ENCODE measurements at regions not wholly inside any gene's neighbourhood (a gene's known extent, or its start where the extent isn't known, plus 50 kb on each side); places are given as distances from the start of the nearest gene placed in this dataset.

DNA sequence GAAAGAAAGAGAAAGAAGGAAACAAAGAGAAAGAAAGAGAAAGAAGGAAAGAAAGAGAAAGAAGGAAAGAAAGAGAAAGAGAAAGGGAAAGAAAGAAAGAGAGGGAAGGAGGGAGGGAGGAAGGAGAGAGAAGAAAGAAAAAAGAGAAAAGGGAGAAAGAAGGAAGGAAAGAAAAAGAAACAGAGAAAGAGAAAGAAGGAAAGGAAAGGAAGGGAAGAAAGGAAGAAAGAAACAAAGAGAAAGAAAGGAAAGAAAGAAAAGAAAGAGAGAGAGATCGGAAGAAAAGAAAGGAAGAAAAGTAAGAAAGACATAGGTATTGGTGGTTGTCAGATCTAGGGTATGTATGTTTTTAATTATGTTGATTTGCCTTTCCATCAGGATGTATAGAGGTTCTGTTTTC, 342.3 kb downstream of the FOXG1 start:
- TF ChIP-seq, protein P1, sequence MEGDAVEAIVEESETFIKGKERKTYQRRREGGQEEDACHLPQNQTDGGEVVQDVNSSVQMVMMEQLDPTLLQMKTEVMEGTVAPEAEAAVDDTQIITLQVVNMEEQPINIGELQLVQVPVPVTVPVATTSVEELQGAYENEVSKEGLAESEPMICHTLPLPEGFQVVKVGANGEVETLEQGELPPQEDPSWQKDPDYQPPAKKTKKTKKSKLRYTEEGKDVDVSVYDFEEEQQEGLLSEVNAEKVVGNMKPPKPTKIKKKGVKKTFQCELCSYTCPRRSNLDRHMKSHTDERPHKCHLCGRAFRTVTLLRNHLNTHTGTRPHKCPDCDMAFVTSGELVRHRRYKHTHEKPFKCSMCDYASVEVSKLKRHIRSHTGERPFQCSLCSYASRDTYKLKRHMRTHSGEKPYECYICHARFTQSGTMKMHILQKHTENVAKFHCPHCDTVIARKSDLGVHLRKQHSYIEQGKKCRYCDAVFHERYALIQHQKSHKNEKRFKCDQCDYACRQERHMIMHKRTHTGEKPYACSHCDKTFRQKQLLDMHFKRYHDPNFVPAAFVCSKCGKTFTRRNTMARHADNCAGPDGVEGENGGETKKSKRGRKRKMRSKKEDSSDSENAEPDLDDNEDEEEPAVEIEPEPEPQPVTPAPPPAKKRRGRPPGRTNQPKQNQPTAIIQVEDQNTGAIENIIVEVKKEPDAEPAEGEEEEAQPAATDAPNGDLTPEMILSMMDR (conservative IDR thresholded peaks at IDR 0.05): no peak
- Mint-ChIP-seq H3K9me3 (peaks cover 0 to 4% of the 10 kb centered on the region in 2 experiments; a peak in 1 of 5 replicates), H3K27me3 (ENCODE audit: low read depth) (no peaks in the 10 kb centered on the region; the same call in 1 of the 2 replicates), H3K36me3 (ENCODE audit: insufficient read depth in 1 of 3, low read depth in 3 of 3) (peaks cover 0 to 15% (median 0%) of the 10 kb centered on the region in 3 experiments; a peak in 2 of 7 replicates), H3K27ac (no peak overlapping the region; a peak in 1 of 7 replicates), H3K4me1 (no peaks in the 10 kb centered on the region), H3K4me3 (no peak overlapping the region)
- Histone ChIP-seq H3K14ac (ENCODE audit: insufficient read depth, low read length) (no peak overlapping the region), H2BK20ac (ENCODE audit: low read depth, low read length, poor library complexity, severe bottlenecking) (no peak overlapping the region), H3K4ac (ENCODE audit: low read depth, low read length) (no peak overlapping the region), H2BK15ac (ENCODE audit: low read depth, low read length) (no peak overlapping the region), H3T11ph (ENCODE audit: low read length) (no peak overlapping the region), H3K23ac (ENCODE audit: insufficient read length, low read depth, low read length) (no peak overlapping the region), H4K91ac (ENCODE audit: insufficient read length, low read depth, low read length) (no peak overlapping the region), H3K4me2 (ENCODE audit: insufficient read depth, insufficient read length, low read length) (no peak overlapping the region), H2BK5ac (ENCODE audit: insufficient read length, low read length) (no peak overlapping the region), H4K5ac (ENCODE audit: insufficient read length, low read depth, low read length) (no peak overlapping the region), H3K9ac (ENCODE audit: extremely low read depth, insufficient read length, low read length) (no peak overlapping the region), H2BK12ac (ENCODE audit: insufficient read length, low read depth, low read length) (no peak overlapping the region), H2BK120ac (ENCODE audit: low read depth, low read length, poor library complexity, severe bottlenecking) (no peak overlapping the region), H3K4me1 (ENCODE audit: insufficient read depth, low read length) (no peaks in the 10 kb centered on the region; the same call in 1 of the 2 replicates), H3K79me2 (ENCODE audit: insufficient read depth, low read length) (no peaks in the 10 kb centered on the region), H3K27me3 (ENCODE audit: insufficient read depth, low read length) (no peaks in the 10 kb centered on the region), H3K56ac (ENCODE audit: insufficient read length, low read depth, low read length) (no peak overlapping the region), H3K18ac (ENCODE audit: insufficient read length, low read depth, low read length) (no peak overlapping the region), H4K8ac (replicated peaks; ENCODE audit: insufficient read length, low read depth, low read length) (no peak overlapping the region), H3K9me3 (ENCODE audit: control insufficient read depth, low read depth, low read length) (no peaks in the 10 kb centered on the region), H2AK5ac (ENCODE audit: insufficient read length, low read length) (no peak overlapping the region), H3K27ac (ENCODE audit: insufficient read length, low read depth, low read length) (no peak overlapping the region), H3K23me2 (ENCODE audit: insufficient read length, low read depth, low read length, poor library complexity, severe bottlenecking) (no peaks in the 10 kb centered on the region), H4K20me1 (ENCODE audit: control insufficient read depth, insufficient read depth, insufficient read length) (no peaks in the 10 kb centered on the region), H2AFZ (ENCODE audit: low read length) (no peak overlapping the region), H3K79me1 (ENCODE audit: insufficient read depth, low read depth, low read length, poor library complexity, severe bottlenecking) (no peaks in the 10 kb centered on the region)
- no CpG with 5 or more reads among the region's 1 CpG for WGBS (ENCODE audit: extremely low coverage, insufficient read length, low lambda C conversion rate)
- DNase-seq: no peak

Measured in H9 (cell line).